ENCODE measurements at regions not wholly inside any gene's neighbourhood (a gene's known extent, or its start where the extent isn't known, plus 50 kb on each side); places are given as distances from the start of the nearest gene placed in this dataset.

- Histone ChIP-seq H3K36me3 (no peaks in the 10 kb centered on the region), H3K4me3 (no peak overlapping the region), H3K9me3 (no peaks in the 10 kb centered on the region), H3K27me3 (no peaks in the 10 kb centered on the region), H3K27ac (no peak overlapping the region), H3K4me1 (no peaks in the 10 kb centered on the region)
- intact Hi-C loops (cut with DNase I): loop anchor here in 2 of 10 donors (5.0 to 10.0 kb wide), 2 partner anchors 259 to 267 kb away; no protein-coding TSS in a partner anchor
- no peak for DNase-seq
- ATAC-seq: peak in 1 of 8 donors; percentile 26
- no peak for TF ChIP-seq CTCF (IDR thresholded peaks at IDR 0.05)
- 84 to 87% methylated on average over 6 of the region's 6 CpGs for WGBS, 2 donors
Measured at GRCh38 chr9:69965416-69966145, 78.1 kb upstream of the MAMDC2 start.

- no peaks in the 10 kb centered on the region for H3K36me3 ChIP-seq
- no peak for TF ChIP-seq CTCF (IDR thresholded peaks at IDR 0.05)
- H3K27me3 ChIP-seq: no peaks in the 10 kb centered on the region
- DNase-seq: no peak
- no peaks in the 10 kb centered on the region for H3K9me3 ChIP-seq
- no peak overlapping the region for H3K27ac ChIP-seq
- ATAC-seq: no peak
- WGBS, 2 donors: 63 to 72% methylated on average over 1 of the region's 1 CpG
- intact Hi-C loops (cut with DNase I): loop anchor here in 2 of 10 donors (5.0 to 10.0 kb wide), 2 partner anchors 257 to 265 kb away; no protein-coding TSS in a partner anchor
- H3K4me1 ChIP-seq: peaks cover 0 to 7% (median 0%) of the 10 kb centered on the region in 9 donors
- H3K4me3 ChIP-seq: no peak overlapping the region
Measured at GRCh38 chr9:69967344-69967743, 76.3 kb upstream of the MAMDC2 start.

- DNase-seq: no peak
- intact Hi-C loops (cut with DNase I): loop anchor here in 6 of 10 donors (1.0 to 10.0 kb wide), 8 partner anchors 72 to 635 kb away; partner anchors contain the start of gene MAMDC2 (in 2 of the 6)
- Histone ChIP-seq H3K4me1 (peaks cover 0 to 7% (median 0%) of the 10 kb centered on the region in 9 donors), H3K27ac (no peak overlapping the region), H3K27me3 (no peaks in the 10 kb centered on the region), H3K36me3 (no peaks in the 10 kb centered on the region), H3K4me3 (no peak overlapping the region), H3K9me3 (no peaks in the 10 kb centered on the region)
- 97 to 98% methylated on average over 1 of the region's 1 CpG for WGBS, 2 donors
- no peak for ATAC-seq
- no peak for TF ChIP-seq CTCF (IDR thresholded peaks at IDR 0.05)
Measured at GRCh38 chr9:69970001-69970533, 73.6 kb upstream of the MAMDC2 start.

- intact Hi-C loops (cut with DNase I): loop anchor here (1.0 to 10.0 kb wide), 12 partner anchors 70 to 633 kb away; partner anchors contain the start of gene MAMDC2 (in 2 of the 10)
- no peak overlapping the region for H3K4me3 ChIP-seq
- H3K9me3 ChIP-seq: no peaks in the 10 kb centered on the region
- TF ChIP-seq CTCF (IDR thresholded peaks at IDR 0.05): peak; percentile 73 to 91 (median 83)
- H3K27me3 ChIP-seq: no peaks in the 10 kb centered on the region
- ATAC-seq: peak; percentile 68 to 83 (median 74)
- H3K36me3 ChIP-seq: no peaks in the 10 kb centered on the region
- WGBS, 2 donors: 40 to 42% methylated on average over 16 of the region's 16 CpGs
- DNase-seq: peak; percentile 63 to 75
- H3K4me1 ChIP-seq: peaks cover 0 to 13% (median 0%) of the 10 kb centered on the region in 9 donors
- no peak overlapping the region for H3K27ac ChIP-seq
Measured at GRCh38 chr9:69971643-69972449, 71.8 kb upstream of the MAMDC2 start.

All from heart right ventricle (tissue), 16 donors.